SK-N-MC (cell line): ENCODE measurements at regions not wholly inside any gene's neighbourhood (a gene's known extent, or its start where the extent isn't known, plus 50 kb on each side); places are given as distances from the start of the nearest gene placed in this dataset.
A peak's percentile ranks its signal among the peaks of the same experiment; 100 is the strongest.

Experiments
- DNase-seq: peaks from one replicate; pipeline ENCODE4 v3.0.0-alpha.2; 2011; ENCODE audit warnings: low read depth, low spot score
- H3K27ac ChIP-seq: fragments of 200-600 bp; sonication (generic); 2 replicates; pipeline ENCODE4 v1.5.1; 2016; ENCODE audit warnings: mixed run types
- H3K36me3 ChIP-seq: fragments of 200-600 bp; sonication (generic); 2 replicates; pipeline ENCODE4 v1.6.1; 2017; ENCODE audit warnings: antibody characterized with exemption, low read length, mixed read lengths; ENCODE audit not compliant: insufficient read depth
- H3K4me3 ChIP-seq: fragments of 200-600 bp; sonication (generic); 2 replicates; pipeline ENCODE4 v1.5.1; 2016
- H3K9ac ChIP-seq: fragments of 200-600 bp; sonication (generic); 2 replicates; pipeline ENCODE4 v1.8.0; 2017; ENCODE audit warnings: mixed run types, mixed read lengths; ENCODE audit not compliant: insufficient read length
- H3K9me3 ChIP-seq: fragments of 200-600 bp; sonication (generic); 2 replicates; pipeline ENCODE4 v1.6.1; 2017; ENCODE audit warnings: low read depth, mild to moderate bottlenecking, antibody characterized with exemption, low read length, moderate library complexity, mixed read lengths
- EZH2 ChIP-seq: fragments of 200-600 bp; sonication (generic); IDR thresholded peaks from one replicate; pipeline ENCODE4 v1.6.1; 2017; ENCODE audit warnings: antibody characterized with exemption
- FOXP2 ChIP-seq: optimal IDR thresholded peaks from 2 replicates; pipeline ENCODE3; 2011; ENCODE audit warnings: mild to moderate bottlenecking, moderate library complexity; ENCODE audit not compliant: insufficient read depth; ENCODE audit errors: extremely low read length, control extremely low read depth
- POLR2AphosphoS5 ChIP-seq: IDR thresholded peaks from 2 replicates; pipeline ENCODE4 v1.6.1; 2012; ENCODE audit warnings: mild to moderate bottlenecking, low read depth, low read length, borderline replicate concordance

GRCh38 chr4:41806807-41807206, 58.3 kb upstream of the PHOX2B start:
- no peak for DNase-seq

DNA sequence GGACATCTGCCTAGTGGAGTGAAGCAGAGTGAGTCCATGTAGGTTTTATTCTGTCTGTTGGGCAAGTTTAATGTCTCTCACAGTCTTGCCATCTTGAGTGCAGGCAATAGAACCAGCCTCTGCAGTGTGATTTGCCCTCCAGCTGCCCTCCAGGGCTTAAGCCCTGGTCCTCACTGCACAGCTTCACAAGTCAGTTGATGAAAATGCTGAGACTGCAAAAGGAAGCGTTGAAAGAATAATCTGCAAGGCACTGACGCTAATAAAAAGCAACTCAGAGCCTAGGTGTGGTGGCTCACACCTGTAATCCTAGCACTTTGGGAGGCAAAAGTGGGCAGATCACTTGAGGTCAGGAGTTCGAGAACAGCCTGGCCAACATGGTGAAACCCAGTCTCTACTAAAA, 54.1 kb upstream of the PHOX2B start:
- no peak overlapping the region for H3K27ac ChIP-seq
- no peak overlapping the region for H3K4me3 ChIP-seq
- H3K9ac ChIP-seq: no peak overlapping the region
- TF ChIP-seq FOXP2 (no peak), EZH2 (no peak), POLR2AphosphoS5 (no peak)
- no peaks in the 10 kb centered on the region for H3K36me3 ChIP-seq
- H3K9me3 ChIP-seq: no peaks in the 10 kb centered on the region
- no peak for DNase-seq

More at GRCh38 chr4:41806807-41807206, 58.3 kb upstream of the PHOX2B start:
- TF ChIP-seq POLR2AphosphoS5 (no peak), FOXP2 (no peak), EZH2 (no peak)
- H3K9ac ChIP-seq: no peak overlapping the region
- H3K36me3 ChIP-seq: no peaks in the 10 kb centered on the region
- no peaks in the 10 kb centered on the region for H3K9me3 ChIP-seq
- H3K4me3 ChIP-seq: no peak overlapping the region
- H3K27ac ChIP-seq: no peak overlapping the region

GRCh38 chr4:41799126-41799525, 50.6 kb upstream of the PHOX2B start:
- H3K27ac ChIP-seq: peak overlapping the region; percentile 12; the same call in 1 of the 2 replicates
- peak overlapping the region; percentile 38 for H3K4me3 ChIP-seq
- no peak overlapping the region for H3K9ac ChIP-seq
- TF ChIP-seq FOXP2: no peak
- TF ChIP-seq POLR2AphosphoS5: no peak
- no peak for TF ChIP-seq EZH2
- no peaks in the 10 kb centered on the region for H3K9me3 ChIP-seq
- H3K36me3 ChIP-seq: no peaks in the 10 kb centered on the region
- DNase-seq: peak; percentile 77
